Esophagus squamous epithelium (tissue), 4 donors: ENCODE measurements at regions not wholly inside any gene's neighbourhood (a gene's known extent, or its start where the extent isn't known, plus 50 kb on each side); places are given as distances from the start of the nearest gene placed in this dataset.

Experiments
- CTCF ChIP-seq, 6 experiments: fragments of 450-650 bp in 4 of 6; fragments of 200-600 bp in 2 of 6; sonication (generic) in 2 of 6; IDR thresholded peaks; one replicate each; pipeline ENCODE4 v1.5.1; 2016 to 2019; ENCODE audit warnings: antibody characterized with exemption in 6 of 6, mild to moderate bottlenecking in 4 of 6, moderate library complexity in 4 of 6
- POLR2A ChIP-seq, 4 donors: fragments of 450-650 bp; IDR thresholded peaks; one replicate each; pipeline ENCODE4 v1.6.1; 2017; ENCODE audit warnings: antibody characterized with exemption in 4 of 4, mild to moderate bottlenecking in 4 of 4, moderate library complexity in 3 of 4

GRCh38 chr5:2906302-2907090, 155.0 kb upstream of the IRX2 start:
- TF ChIP-seq CTCF (IDR thresholded peaks at IDR 0.05), result no peak
- TF ChIP-seq POLR2A (IDR thresholded peaks at IDR 0.05), result no peak
